ENCODE measurements at regions not wholly inside any gene's neighbourhood (a gene's known extent, or its start where the extent isn't known, plus 50 kb on each side); places are given as distances from the start of the nearest gene placed in this dataset.

GRCh38 chr20:20959031-20959755 lies 147.0 kb downstream of the LINC00237 start:
- FAIRE-seq: no peak
- ChIA-PET CTCF (ENCODE audit: low intra/inter-chr PET ratio) (no interaction called here), POLR2A (no interaction called here)
- Histone ChIP-seq H3K9me3 (replicated peaks; ENCODE audit: control insufficient read depth, insufficient read depth, low read depth, low read length) (no peaks in the 10 kb centered on the region), H3K4me2 (ENCODE audit: insufficient read depth, low read length) (no peak overlapping the region), H3K27ac (ENCODE audit: extremely low read depth, low read depth, low read length) (no peak overlapping the region), H3K4me1 (replicated peaks in 1 of 2; ENCODE audit: control insufficient read depth in 2 of 2, insufficient read depth in 2 of 2, low read length in 2 of 2) (peaks cover 0 to 2% of the 10 kb centered on the region in 2 experiments; a peak in 2 of 5 replicates), H3K9ac (ENCODE audit: insufficient read depth in 1 of 2, low read depth in 2 of 2, low read length in 2 of 2) (no peak overlapping the region), H2AFZ (ENCODE audit: low read depth, low read length) (no peak overlapping the region), H3K79me2 (ENCODE audit: control insufficient read depth, insufficient read depth, low read length) (no peaks in the 10 kb centered on the region), H3K4me3 (no peak overlapping the region), H3K27me3 (ENCODE audit: control insufficient read depth in 2 of 2, insufficient read depth in 2 of 2, low read length in 2 of 2) (peaks cover 0 to 15% of the 10 kb centered on the region in 2 experiments; a peak in 3 of 5 replicates), H3K36me3 (ENCODE audit: control insufficient read depth, insufficient read depth, low read length) (no peaks in the 10 kb centered on the region), H3K9me1 (ENCODE audit: control insufficient read depth, insufficient read depth, low read length) (no peaks in the 10 kb centered on the region), H4K20me1 (replicated peaks; ENCODE audit: control insufficient read depth, insufficient read depth, low read length) (no peaks in the 10 kb centered on the region)
- 2% methylated on average over 5 of the region's 5 CpGs for WGBS (ENCODE audit: insufficient coverage, low coverage, missing lambda C conversion rate)
- intact Hi-C loops (cut with micrococcal nuclease): no loop called here
- no TSS peak for BruUV-seq (replicated peaks)
- ATAC-seq: no peak
- TF ChIP-seq RBFOX2 (IDR thresholded peaks at IDR 0.05; ENCODE audit: low read depth, low read length) (no peak), ADNP (tag; IDR thresholded peaks at IDR 0.05) (no peak), NCOA6 (IDR thresholded peaks at IDR 0.05) (no peak), TAF9B (IDR thresholded peaks at IDR 0.05; ENCODE audit: partially characterized antibody) (no peak), ZNF12 (CRISPR knock-in tag; IDR thresholded peaks at IDR 0.05) (no peak)
- TF ChIP-seq, protein P1, sequence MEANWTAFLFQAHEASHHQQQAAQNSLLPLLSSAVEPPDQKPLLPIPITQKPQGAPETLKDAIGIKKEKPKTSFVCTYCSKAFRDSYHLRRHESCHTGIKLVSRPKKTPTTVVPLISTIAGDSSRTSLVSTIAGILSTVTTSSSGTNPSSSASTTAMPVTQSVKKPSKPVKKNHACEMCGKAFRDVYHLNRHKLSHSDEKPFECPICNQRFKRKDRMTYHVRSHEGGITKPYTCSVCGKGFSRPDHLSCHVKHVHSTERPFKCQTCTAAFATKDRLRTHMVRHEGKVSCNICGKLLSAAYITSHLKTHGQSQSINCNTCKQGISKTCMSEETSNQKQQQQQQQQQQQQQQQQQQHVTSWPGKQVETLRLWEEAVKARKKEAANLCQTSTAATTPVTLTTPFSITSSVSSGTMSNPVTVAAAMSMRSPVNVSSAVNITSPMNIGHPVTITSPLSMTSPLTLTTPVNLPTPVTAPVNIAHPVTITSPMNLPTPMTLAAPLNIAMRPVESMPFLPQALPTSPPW (CRISPR knock-in tag; IDR thresholded peaks at IDR 0.05): no peak
- DNase-seq (ENCODE audit: extremely low read depth in 1 of 4, low spot score in 3 of 4): no peak
- in situ Hi-C loops (cut with MboI): no loop called here

Data from K562 (cell line).